ENCODE measurements at regions not wholly inside any gene's neighbourhood (a gene's known extent, or its start where the extent isn't known, plus 50 kb on each side); places are given as distances from the start of the nearest gene placed in this dataset.

DNA sequence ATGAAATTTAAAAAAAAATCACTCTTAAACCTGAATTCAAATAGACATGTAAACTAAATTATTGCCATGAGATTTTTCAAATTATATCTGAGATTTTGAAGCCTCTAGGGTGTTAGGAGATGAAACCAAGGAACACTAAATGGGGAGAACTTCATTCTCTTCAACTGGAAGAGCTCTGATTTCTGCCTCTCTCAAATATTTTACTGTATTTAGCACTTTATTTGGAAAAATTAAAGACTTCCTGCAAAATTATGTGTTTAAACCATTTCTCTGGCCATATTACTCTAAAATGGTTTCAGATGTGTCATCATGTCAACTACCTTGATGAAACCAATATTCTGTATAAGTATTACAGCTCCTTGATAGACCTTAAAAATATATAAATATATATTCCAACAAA is 1571.6 kb upstream of the PRR20A start:
- H3K4me3 ChIP-seq (ENCODE audit: low read depth, low read length), result no peak overlapping the region
- no peak for DNase-seq (ENCODE audit: low read depth)
- TF ChIP-seq, protein P1, sequence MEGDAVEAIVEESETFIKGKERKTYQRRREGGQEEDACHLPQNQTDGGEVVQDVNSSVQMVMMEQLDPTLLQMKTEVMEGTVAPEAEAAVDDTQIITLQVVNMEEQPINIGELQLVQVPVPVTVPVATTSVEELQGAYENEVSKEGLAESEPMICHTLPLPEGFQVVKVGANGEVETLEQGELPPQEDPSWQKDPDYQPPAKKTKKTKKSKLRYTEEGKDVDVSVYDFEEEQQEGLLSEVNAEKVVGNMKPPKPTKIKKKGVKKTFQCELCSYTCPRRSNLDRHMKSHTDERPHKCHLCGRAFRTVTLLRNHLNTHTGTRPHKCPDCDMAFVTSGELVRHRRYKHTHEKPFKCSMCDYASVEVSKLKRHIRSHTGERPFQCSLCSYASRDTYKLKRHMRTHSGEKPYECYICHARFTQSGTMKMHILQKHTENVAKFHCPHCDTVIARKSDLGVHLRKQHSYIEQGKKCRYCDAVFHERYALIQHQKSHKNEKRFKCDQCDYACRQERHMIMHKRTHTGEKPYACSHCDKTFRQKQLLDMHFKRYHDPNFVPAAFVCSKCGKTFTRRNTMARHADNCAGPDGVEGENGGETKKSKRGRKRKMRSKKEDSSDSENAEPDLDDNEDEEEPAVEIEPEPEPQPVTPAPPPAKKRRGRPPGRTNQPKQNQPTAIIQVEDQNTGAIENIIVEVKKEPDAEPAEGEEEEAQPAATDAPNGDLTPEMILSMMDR (conservative IDR thresholded peaks at IDR 0.05; ENCODE audit: low read depth, low read length), result no peak

- H3K4me3 ChIP-seq (ENCODE audit: low read depth, low read length), result no peak overlapping the region
- TF ChIP-seq, protein P1 (conservative IDR thresholded peaks at IDR 0.05; ENCODE audit: low read depth, low read length), result no peak
- no peak for DNase-seq (ENCODE audit: low read depth)
Observed at GRCh38 chr13:55569514-55569913, 1571.2 kb upstream of the PRR20A start.

DNA sequence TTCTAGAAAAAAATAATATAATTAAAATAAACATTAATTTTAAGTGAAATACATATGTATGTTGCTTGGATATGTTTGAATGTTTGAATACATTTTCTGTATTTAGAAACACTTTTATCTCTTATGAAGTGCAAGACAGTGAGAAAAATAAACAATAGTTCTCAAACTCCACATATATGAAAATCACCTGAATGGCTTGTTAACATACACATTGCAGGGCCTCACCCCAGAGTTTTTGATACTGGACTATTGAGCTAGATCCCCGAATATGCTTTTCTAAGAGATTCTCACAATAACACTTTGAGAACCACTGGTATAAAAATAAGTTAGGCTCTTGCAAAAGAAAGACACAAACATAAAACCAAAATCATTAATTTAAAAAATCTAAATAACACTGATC is 1570.3 kb upstream of the PRR20A start:
- TF ChIP-seq, protein P1 (conservative IDR thresholded peaks at IDR 0.05; ENCODE audit: low read depth, low read length), result no peak
- no peak for DNase-seq (ENCODE audit: low read depth)
- H3K4me3 ChIP-seq (ENCODE audit: low read depth, low read length), result no peak overlapping the region

GRCh38 chr13:55571237-55571867 is 1569.4 kb upstream of the PRR20A start:
- H3K4me3 ChIP-seq (ENCODE audit: low read depth, low read length), result no peak overlapping the region
- TF ChIP-seq, protein P1 (conservative IDR thresholded peaks at IDR 0.05; ENCODE audit: low read depth, low read length), result no peak
- no peak for DNase-seq (ENCODE audit: low read depth)

GRCh38 chr13:55572408-55572807 is 1568.3 kb upstream of the PRR20A start:
- DNase-seq (ENCODE audit: low read depth), result no peak
- TF ChIP-seq, protein P1 (conservative IDR thresholded peaks at IDR 0.05; ENCODE audit: low read depth, low read length), result no peak
- H3K4me3 ChIP-seq (ENCODE audit: low read depth, low read length), result no peak overlapping the region

- no peak for DNase-seq (ENCODE audit: low read depth)
Observed at GRCh38 chr13:55572862-55573261, 1567.9 kb upstream of the PRR20A start.

DNA sequence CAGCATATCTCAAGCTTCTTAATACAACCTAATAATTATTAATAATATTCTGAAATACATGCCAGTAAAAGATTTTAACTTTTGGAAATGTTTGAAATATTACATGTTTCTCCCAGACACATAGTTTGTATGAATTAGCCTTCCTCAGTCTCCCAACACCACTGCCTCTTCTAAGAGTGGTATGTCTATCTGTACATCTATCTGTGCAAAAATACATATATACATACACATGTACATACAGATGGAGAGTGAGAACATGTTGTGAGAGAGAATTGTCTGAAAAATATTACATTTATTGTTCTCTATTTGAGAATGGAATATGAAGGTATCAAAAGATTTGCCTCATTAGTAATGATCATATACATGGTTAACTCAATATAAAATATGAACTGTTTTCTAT is 1567.2 kb upstream of the PRR20A start:
- H3K4me3 ChIP-seq (ENCODE audit: low read depth, low read length), result no peak overlapping the region
- TF ChIP-seq, protein P1 (conservative IDR thresholded peaks at IDR 0.05; ENCODE audit: low read depth, low read length), result no peak
- no peak for DNase-seq (ENCODE audit: low read depth)

More at GRCh38 chr13:55572862-55573261, 1567.9 kb upstream of the PRR20A start:
- H3K4me3 ChIP-seq (ENCODE audit: low read depth, low read length), result no peak overlapping the region
- TF ChIP-seq, protein P1 (conservative IDR thresholded peaks at IDR 0.05; ENCODE audit: low read depth, low read length), result no peak
